Activated CD4-positive, CD25-positive, alpha-beta regulatory T cell (primary cell): ENCODE measurements at regions not wholly inside any gene's neighbourhood (a gene's known extent, or its start where the extent isn't known, plus 50 kb on each side); places are given as distances from the start of the nearest gene placed in this dataset.

Source experiments
- DNase-seq, 4 experiments: peaks; one replicate each; lab custom pipeline; 2025; lab: John Stamatoyannopoulos, UW

GRCh38 chr2:181242262-181242661 lies 214.9 kb upstream of the ITGA4 start:
- DNase-seq, result no peak

GRCh38 chr2:181243319-181243718 lies 213.9 kb upstream of the ITGA4 start:
- no peak for DNase-seq

- no peak for DNase-seq
Measured at GRCh38 chr2:181250691-181251090, 206.5 kb upstream of the ITGA4 start.

GRCh38 chr2:181252262-181253148 lies 204.7 kb upstream of the ITGA4 start:
- no peak for DNase-seq

- no peak for DNase-seq
Measured at GRCh38 chr2:181253438-181253837, 203.7 kb upstream of the ITGA4 start.

GRCh38 chr2:181255651-181256050 lies 201.5 kb upstream of the ITGA4 start:
- no peak for DNase-seq

- no peak for DNase-seq
Measured at GRCh38 chr2:181258720-181259119, 198.5 kb upstream of the ITGA4 start.

- DNase-seq, result no peak
Measured at GRCh38 chr2:181262782-181263181, 194.4 kb upstream of the ITGA4 start.

- no peak for DNase-seq
Measured at GRCh38 chr2:181264001-181264400, 193.2 kb upstream of the ITGA4 start.

GRCh38 chr2:181264441-181264840 lies 192.7 kb upstream of the ITGA4 start:
- no peak for DNase-seq

GRCh38 chr2:181266614-181267013 lies 190.6 kb upstream of the ITGA4 start:
- DNase-seq, result no peak

- no peak for DNase-seq
Measured at GRCh38 chr2:181268174-181268867, 188.9 kb upstream of the ITGA4 start.

GRCh38 chr2:181273986-181274385 lies 183.2 kb upstream of the ITGA4 start:
- DNase-seq, result no peak

GRCh38 chr2:181275643-181276070 lies 181.5 kb upstream of the ITGA4 start:
- no peak for DNase-seq

GRCh38 chr2:181281206-181281832 lies 175.9 kb upstream of the ITGA4 start:
- no peak for DNase-seq

- DNase-seq, result no peak
Measured at GRCh38 chr2:181285116-181285515, 172.1 kb upstream of the ITGA4 start.

- no peak for DNase-seq
Measured at GRCh38 chr2:181289698-181290097, 167.5 kb upstream of the ITGA4 start.

- no peak for DNase-seq
Measured at GRCh38 chr2:181290182-181290581, 167.0 kb upstream of the ITGA4 start.

GRCh38 chr2:181294979-181295378 lies 162.2 kb upstream of the ITGA4 start:
- DNase-seq, result no peak

- no peak for DNase-seq
Measured at GRCh38 chr2:181300600-181301291, 156.4 kb upstream of the ITGA4 start.

- no peak for DNase-seq
Measured at GRCh38 chr2:181304011-181304844, 153.0 kb upstream of the ITGA4 start.
